GM23338 (cell line): ENCODE measurements at regions not wholly inside any gene's neighbourhood (a gene's known extent, or its start where the extent isn't known, plus 50 kb on each side); places are given as distances from the start of the nearest gene placed in this dataset.

ENCODE experiments used
- ATAC-seq: fragments of 200-7000 bp; cut with Tn5 transposase; 3 replicates; pipeline ENCODE4 v1.9.1; 2020
- DNase-seq: peaks from one replicate; pipeline ENCODE4 v3.0.0-alpha.2; 2015; ENCODE audit warnings: low spot score
- H2AFZ ChIP-seq: fragments of 200-600 bp; sonication (generic); 2 replicates; pipeline ENCODE4 v1.8.0; 2016; ENCODE audit warnings: antibody characterized with exemption, mild to moderate bottlenecking, moderate library complexity
- H3F3A ChIP-seq: fragments of 200-600 bp; sonication (generic); replicated peaks from 2 replicates; pipeline ENCODE4 v1.8.0; 2017; ENCODE audit warnings: antibody characterized with exemption, mixed run types, low read depth
- H3K27ac ChIP-seq: fragments of 200-600 bp; sonication (generic); 2 replicates; pipeline ENCODE4 v1.6.1; 2016; ENCODE audit warnings: low read depth
- H3K27me3 ChIP-seq: fragments of 200-600 bp; sonication (generic); 2 replicates; pipeline ENCODE4 v1.8.0; 2016; ENCODE audit warnings: mild to moderate bottlenecking, mixed run types, moderate library complexity; ENCODE audit not compliant: insufficient read depth
- H3K36me3 ChIP-seq: fragments of 200-600 bp; sonication (generic); 2 replicates; pipeline ENCODE4 v1.8.0; 2016; ENCODE audit warnings: mild to moderate bottlenecking; ENCODE audit not compliant: insufficient read depth
- H3K4me1 ChIP-seq: fragments of 200-600 bp; sonication (generic); 2 replicates; pipeline ENCODE4 v1.8.0; 2016; ENCODE audit warnings: mild to moderate bottlenecking, moderate library complexity; ENCODE audit not compliant: insufficient read depth
- H3K4me2 ChIP-seq: fragments of 200-600 bp; sonication (generic); 2 replicates; pipeline ENCODE4 v1.7.1; 2017; ENCODE audit warnings: mixed run types
- H3K4me3 ChIP-seq: fragments of 200-600 bp; sonication (generic); 2 replicates; pipeline ENCODE4 v1.6.1; 2016; ENCODE audit warnings: mixed run types
- H3K79me2 ChIP-seq: fragments of 200-600 bp; sonication (generic); replicated peaks from 2 replicates; pipeline ENCODE4 v1.8.0; 2017; ENCODE audit warnings: mild to moderate bottlenecking; ENCODE audit not compliant: insufficient read depth
- H3K9me2 ChIP-seq: fragments of 200-600 bp; sonication (generic); 2 replicates; pipeline ENCODE4 v1.8.0; 2017; ENCODE audit not compliant: insufficient read depth
- H4K20me1 ChIP-seq: fragments of 200-600 bp; sonication (generic); replicated peaks from 2 replicates; pipeline ENCODE4 v1.8.0; 2017; ENCODE audit warnings: mild to moderate bottlenecking; ENCODE audit not compliant: insufficient read depth
- H3K27ac Mint-ChIP-seq: 2 replicates; pipeline ENCODE4 v1.8.0; 2020; ENCODE audit warnings: inconsistent platforms, mild to moderate bottlenecking, moderate library complexity, mixed read lengths
- H3K27me3 Mint-ChIP-seq: 3 replicates; pipeline ENCODE4 v1.8.0; 2022; ENCODE audit warnings: low read depth, mild to moderate bottlenecking, moderate library complexity, mixed read lengths, inconsistent platforms; ENCODE audit not compliant: insufficient read depth, poor library complexity
- H3K36me3 Mint-ChIP-seq: 3 replicates; pipeline ENCODE4 v1.8.0; 2021; ENCODE audit warnings: low read depth, mild to moderate bottlenecking, inconsistent platforms, moderate library complexity, mixed read lengths
- H3K4me1 Mint-ChIP-seq: 3 replicates; pipeline ENCODE4 v1.8.0; 2020; ENCODE audit warnings: mild to moderate bottlenecking, inconsistent platforms, mixed read lengths
- H3K4me3 Mint-ChIP-seq: 3 replicates; pipeline ENCODE4 v1.8.0; 2021; ENCODE audit warnings: moderate library complexity, mild to moderate bottlenecking, inconsistent platforms, mixed read lengths
- H3K9me3 Mint-ChIP-seq: 3 replicates; pipeline ENCODE4 v1.8.0; 2020; ENCODE audit warnings: moderate library complexity, mild to moderate bottlenecking, inconsistent platforms, mixed read lengths
- CREB1 ChIP-seq: fragments of 250-450 bp; sonication (Bioruptor Pico); IDR thresholded peaks from 2 replicates; pipeline ENCODE4 v1.5.0; 2020; ENCODE audit warnings: low read depth, mild to moderate bottlenecking, moderate library complexity
- CTCF ChIP-seq, 2 experiments: fragments of 200-600 bp in 1 of 2; sonication (generic) in 1 of 2; conservative IDR thresholded peaks; 2 replicates each; pipeline versions ENCODE4 v1.5.1 to v1.6.1; 2016 to 2017; ENCODE audit warnings: antibody characterized with exemption in 2 of 2, low read depth in 2 of 2, mild to moderate bottlenecking in 2 of 2, moderate library complexity in 1 of 2
- EZH2phosphoT487 ChIP-seq: fragments of 200-600 bp; sonication (generic); IDR thresholded peaks from one replicate; pipeline ENCODE4 v1.8.1; 2018; ENCODE audit warnings: antibody characterized with exemption; ENCODE audit not compliant: unreplicated experiment
- NANOG ChIP-seq: IDR thresholded peaks from 2 replicates; pipeline ENCODE4 v1.6.1; 2016; ENCODE audit warnings: antibody characterized with exemption, borderline replicate concordance
- REST ChIP-seq: IDR thresholded peaks from one replicate; pipeline ENCODE4 v1.6.1; 2018; ENCODE audit warnings: antibody characterized with exemption; ENCODE audit not compliant: unreplicated experiment
- ZNF114 ChIP-seq: fragments of 250-450 bp; sonication (Bioruptor Pico); IDR thresholded peaks from 2 replicates; pipeline ENCODE4 v1.5.0; 2020; ENCODE audit warnings: mild to moderate bottlenecking, moderate library complexity
- ZNF331 ChIP-seq: fragments of 250-450 bp; sonication (Bioruptor Pico); IDR thresholded peaks from 2 replicates; pipeline ENCODE4 v1.5.0; 2020; ENCODE audit warnings: low read depth, mild to moderate bottlenecking, moderate library complexity
- ZNF462 ChIP-seq: fragments of 250-450 bp; sonication (Bioruptor Pico); IDR thresholded peaks from 2 replicates; pipeline ENCODE4 v1.5.0; 2020; ENCODE audit warnings: mild to moderate bottlenecking, moderate library complexity

- H4K20me1 ChIP-seq, result no peaks in the 10 kb centered on the region
- no peaks in the 10 kb centered on the region for H3F3A ChIP-seq
- no peaks in the 10 kb centered on the region for H3K36me3 Mint-ChIP-seq
- H3K4me2 ChIP-seq, result no peak overlapping the region
- peaks cover 5% of the 10 kb centered on the region; the same call in 2 of the 3 replicates for H3K4me1 Mint-ChIP-seq
- DNase-seq (no peak), ATAC-seq (no peak)
- H3K36me3 ChIP-seq, result no peaks in the 10 kb centered on the region
- H3K9me3 Mint-ChIP-seq, result no peaks in the 10 kb centered on the region; the same call in 2 of the 3 replicates
- no peaks in the 10 kb centered on the region for H3K9me2 ChIP-seq
- no peaks in the 10 kb centered on the region for H3K4me1 ChIP-seq
- H3K27me3 Mint-ChIP-seq, result no peaks in the 10 kb centered on the region
- TF ChIP-seq CREB1 (CRISPR knock-in tag), result no peak
- TF ChIP-seq ZNF462 (CRISPR knock-in tag), result no peak
- no peak for TF ChIP-seq CTCF (conservative IDR thresholded peaks at IDR 0.05; ENCODE audit: low read depth in 2 of 2)
- no peak overlapping the region for H3K4me3 Mint-ChIP-seq
- H3K79me2 ChIP-seq, result no peaks in the 10 kb centered on the region
- no peak overlapping the region for H3K27ac ChIP-seq
- no peaks in the 10 kb centered on the region for H3K27me3 ChIP-seq
- H3K27ac Mint-ChIP-seq, result no peak overlapping the region
- no peak overlapping the region for H3K4me3 ChIP-seq
- no peak overlapping the region for H2AFZ ChIP-seq
These were observed 147.6 kb downstream of the SH2D1A start for GRCh38 chrX:124493984-124494383.

GRCh38 chrX:124497386-124497785 lies 151.0 kb downstream of the SH2D1A start:
- peaks cover 7% of the 10 kb centered on the region; the same call in 1 of the 2 replicates for H3K4me1 ChIP-seq
- Mint-ChIP-seq H3K27ac (no peak overlapping the region), H3K27me3 (no peaks in the 10 kb centered on the region), H3K4me3 (no peak overlapping the region), H3K36me3 (no peaks in the 10 kb centered on the region), H3K9me3 (no peaks in the 10 kb centered on the region), H3K4me1 (peaks cover 18% of the 10 kb centered on the region; the same call in 2 of the 3 replicates)
- no peaks in the 10 kb centered on the region for H3K79me2 ChIP-seq
- no peak overlapping the region for H3K4me3 ChIP-seq
- no peak overlapping the region for H3K4me2 ChIP-seq
- no peak overlapping the region for H2AFZ ChIP-seq
- H3K9me2 ChIP-seq, result no peaks in the 10 kb centered on the region
- ATAC-seq (no peak), DNase-seq (no peak)
- H3K27me3 ChIP-seq, result no peaks in the 10 kb centered on the region
- no peaks in the 10 kb centered on the region for H3F3A ChIP-seq
- H3K27ac ChIP-seq, result no peak overlapping the region
- TF ChIP-seq ZNF331 (no peak), REST (no peak), EZH2phosphoT487 (no peak), NANOG (no peak), ZNF114 (CRISPR knock-in tag) (no peak)
- no peaks in the 10 kb centered on the region for H4K20me1 ChIP-seq
- H3K36me3 ChIP-seq, result no peaks in the 10 kb centered on the region
